ENCODE measurements at regions not wholly inside any gene's neighbourhood (a gene's known extent, or its start where the extent isn't known, plus 50 kb on each side); places are given as distances from the start of the nearest gene placed in this dataset.

DNA sequence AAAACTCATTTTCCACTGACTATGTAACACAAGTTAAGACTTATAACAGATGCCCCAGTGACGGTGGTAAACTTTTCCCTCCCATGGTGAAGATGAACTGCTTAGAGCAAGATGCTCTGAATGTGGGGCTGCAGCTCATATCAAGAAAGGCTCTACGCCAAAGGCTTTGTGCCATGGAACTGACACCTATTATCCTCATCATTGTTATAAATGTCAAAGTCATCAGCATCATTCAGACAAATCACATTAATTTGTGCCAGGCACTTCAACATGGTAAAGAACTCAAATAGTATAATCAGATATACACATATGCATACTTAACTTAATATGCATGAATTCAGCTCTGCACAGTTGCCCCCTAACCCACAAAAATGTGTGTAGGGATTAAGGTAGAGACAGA is 305.9 kb upstream of the ATP10B start:
- TF ChIP-seq, protein P1, sequence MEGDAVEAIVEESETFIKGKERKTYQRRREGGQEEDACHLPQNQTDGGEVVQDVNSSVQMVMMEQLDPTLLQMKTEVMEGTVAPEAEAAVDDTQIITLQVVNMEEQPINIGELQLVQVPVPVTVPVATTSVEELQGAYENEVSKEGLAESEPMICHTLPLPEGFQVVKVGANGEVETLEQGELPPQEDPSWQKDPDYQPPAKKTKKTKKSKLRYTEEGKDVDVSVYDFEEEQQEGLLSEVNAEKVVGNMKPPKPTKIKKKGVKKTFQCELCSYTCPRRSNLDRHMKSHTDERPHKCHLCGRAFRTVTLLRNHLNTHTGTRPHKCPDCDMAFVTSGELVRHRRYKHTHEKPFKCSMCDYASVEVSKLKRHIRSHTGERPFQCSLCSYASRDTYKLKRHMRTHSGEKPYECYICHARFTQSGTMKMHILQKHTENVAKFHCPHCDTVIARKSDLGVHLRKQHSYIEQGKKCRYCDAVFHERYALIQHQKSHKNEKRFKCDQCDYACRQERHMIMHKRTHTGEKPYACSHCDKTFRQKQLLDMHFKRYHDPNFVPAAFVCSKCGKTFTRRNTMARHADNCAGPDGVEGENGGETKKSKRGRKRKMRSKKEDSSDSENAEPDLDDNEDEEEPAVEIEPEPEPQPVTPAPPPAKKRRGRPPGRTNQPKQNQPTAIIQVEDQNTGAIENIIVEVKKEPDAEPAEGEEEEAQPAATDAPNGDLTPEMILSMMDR (IDR thresholded peaks at IDR 0.05) = no peak
- TF ChIP-seq POLR2A (IDR thresholded peaks at IDR 0.05) = no peak

Data from upper lobe of left lung (tissue), 4 donors.